Thyroid gland (tissue), 4 donors: ENCODE measurements at regions not wholly inside any gene's neighbourhood (a gene's known extent, or its start where the extent isn't known, plus 50 kb on each side); places are given as distances from the start of the nearest gene placed in this dataset.

Experiments used
- DNase-seq, 2 donors: peaks; one replicate each; pipeline ENCODE4 v3.0.0-alpha.2; 2019
- H3K27ac ChIP-seq, 3 donors: fragments of 200-600 bp; sonication (generic); 1 replicate in 2 of 3; 2 replicates in 1 of 3; pipeline ENCODE4 v1.5.1; 2016 to 2019; ENCODE audit warnings: mild to moderate bottlenecking in 1 of 3, moderate library complexity in 1 of 3
- H3K27me3 ChIP-seq: fragments of 200-600 bp; sonication (generic); one replicate; pipeline ENCODE4 v1.5.1; 2019
- H3K36me3 ChIP-seq, 2 donors: fragments of 200-600 bp; sonication (generic); one replicate each; pipeline ENCODE4 v1.5.1; 2016 to 2019
- H3K4me1 ChIP-seq, 2 donors: fragments of 200-600 bp; sonication (generic); one replicate each; pipeline ENCODE4 v1.5.1; 2017 to 2019
- H3K4me3 ChIP-seq, 3 donors: fragments of 200-600 bp; sonication (generic); replicated peaks in 1 of 3; 1 replicate in 2 of 3; 2 replicates in 1 of 3; pipeline ENCODE4 v1.5.1; 2016; ENCODE audit warnings: mild to moderate bottlenecking in 1 of 3
- H3K9me3 ChIP-seq: fragments of 200-600 bp; sonication (generic); one replicate; pipeline ENCODE4 v1.5.1; 2017
- CTCF ChIP-seq, 6 experiments: fragments of 200-600 bp in 3 of 6; fragments of 450-650 bp in 3 of 6; sonication (generic) in 3 of 6; IDR thresholded peaks; one replicate each; pipeline ENCODE4 v1.5.1; 2016 to 2019; ENCODE audit warnings: antibody characterized with exemption in 6 of 6, mild to moderate bottlenecking in 2 of 6, inconsistent platforms in 1 of 6, moderate library complexity in 1 of 6
- POLR2A ChIP-seq, 2 donors: fragments of 450-650 bp; IDR thresholded peaks; one replicate each; pipeline ENCODE4 v1.6.1; 2017; ENCODE audit warnings: antibody characterized with exemption in 2 of 2, mild to moderate bottlenecking in 2 of 2, moderate library complexity in 1 of 2
- WGBS, 2 donors: methylation state at CpG; one replicate each; pipeline ENCODE4 v1.1.5; 2017; 5-methylcytosine and 5-hydroxymethylcytosine counted together
- intact Hi-C: fragments of 100-400 bp; cut with DNase I; formaldehyde crosslinking; loops from one replicate; pipeline ENCODE4 v1.15.1; 2023

- TF ChIP-seq CTCF (IDR thresholded peaks at IDR 0.05), result no peak
- TF ChIP-seq POLR2A (IDR thresholded peaks at IDR 0.05), result no peak
- Histone ChIP-seq H3K27ac (no peak overlapping the region), H3K4me3 (no peak overlapping the region), H3K36me3 (no peaks in the 10 kb centered on the region), H3K4me1 (no peaks in the 10 kb centered on the region), H3K27me3 (no peaks in the 10 kb centered on the region), H3K9me3 (no peaks in the 10 kb centered on the region)
- no peak for DNase-seq
- intact Hi-C loops, result no loop called here
Measured at GRCh38 chr1:79679916-79680315, 673.4 kb upstream of the ADGRL4 start.

GRCh38 chr1:79667848-79668696 is 661.5 kb upstream of the ADGRL4 start:
- TF ChIP-seq POLR2A (IDR thresholded peaks at IDR 0.05), result no peak
- no peak for TF ChIP-seq CTCF (IDR thresholded peaks at IDR 0.05)
- DNase-seq, result no peak
- no peaks in the 10 kb centered on the region for H3K4me1 ChIP-seq
- no peak overlapping the region for H3K27ac ChIP-seq
- no peaks in the 10 kb centered on the region for H3K9me3 ChIP-seq
- intact Hi-C loops, result no loop called here
- WGBS, 2 donors, result 63 to 84% methylated on average over 3 of the region's 3 CpGs
- H3K27me3 ChIP-seq, result no peaks in the 10 kb centered on the region
- H3K36me3 ChIP-seq, result no peaks in the 10 kb centered on the region
- H3K4me3 ChIP-seq, result no peak overlapping the region

- no peak for DNase-seq
- Histone ChIP-seq H3K9me3 (no peaks in the 10 kb centered on the region), H3K27me3 (no peaks in the 10 kb centered on the region), H3K4me3 (no peak overlapping the region), H3K4me1 (no peaks in the 10 kb centered on the region), H3K36me3 (no peaks in the 10 kb centered on the region), H3K27ac (no peak overlapping the region)
- WGBS, 2 donors, result 88 to 96% methylated on average over 2 of the region's 2 CpGs
- intact Hi-C loops, result no loop called here
- TF ChIP-seq CTCF (IDR thresholded peaks at IDR 0.05) (no peak), POLR2A (IDR thresholded peaks at IDR 0.05) (no peak)
Measured at GRCh38 chr1:79667166-79667565, 660.6 kb upstream of the ADGRL4 start.

- intact Hi-C loops, result no loop called here
- Histone ChIP-seq H3K27me3 (no peaks in the 10 kb centered on the region), H3K27ac (no peak overlapping the region), H3K9me3 (no peaks in the 10 kb centered on the region), H3K4me1 (no peaks in the 10 kb centered on the region), H3K36me3 (no peaks in the 10 kb centered on the region), H3K4me3 (no peak overlapping the region)
- WGBS, 2 donors, result 31 to 50% methylated on average over 2 of the region's 2 CpGs
- TF ChIP-seq CTCF (IDR thresholded peaks at IDR 0.05) (no peak), POLR2A (IDR thresholded peaks at IDR 0.05) (no peak)
- no peak for DNase-seq
Measured at GRCh38 chr1:79663916-79664315, 657.4 kb upstream of the ADGRL4 start.

- Histone ChIP-seq H3K4me3 (no peak overlapping the region), H3K9me3 (no peaks in the 10 kb centered on the region), H3K27me3 (no peaks in the 10 kb centered on the region), H3K27ac (no peak overlapping the region), H3K36me3 (no peaks in the 10 kb centered on the region), H3K4me1 (no peaks in the 10 kb centered on the region)
- no peak for DNase-seq
- WGBS, 2 donors, result 79 to 83% methylated on average over 1 of the region's 1 CpG
- intact Hi-C loops, result no loop called here
- TF ChIP-seq POLR2A (IDR thresholded peaks at IDR 0.05) (no peak), CTCF (IDR thresholded peaks at IDR 0.05) (no peak)
Measured at GRCh38 chr1:79662596-79662995, 656.1 kb upstream of the ADGRL4 start.
